HG03280 (cell line): ENCODE measurements at regions not wholly inside any gene's neighbourhood (a gene's known extent, or its start where the extent isn't known, plus 50 kb on each side); places are given as distances from the start of the nearest gene placed in this dataset.
A peak's percentile ranks its signal among the peaks of the same experiment; 100 is the strongest.
"Not testable (repeated sequence)": the region's sequence is repeated elsewhere in the genome, so short reads cannot be mapped to it uniquely, and the experiment has no call there.

Experiments used
- ATAC-seq: cut with Tn5 transposase; IDR thresholded peaks from one replicate; pipeline ENCODE4 v1.9.1; 2021; ENCODE audit warnings: mild to moderate bottlenecking, moderate library complexity; ENCODE audit not compliant: unreplicated experiment

GRCh38 chr7:32658034-32658433, 162.7 kb downstream of the AVL9 start:
- no peak for ATAC-seq

- ATAC-seq: not testable (repeated sequence)
Measured at GRCh38 chr7:32654549-32654948, 159.3 kb downstream of the AVL9 start.

- not testable (repeated sequence) for ATAC-seq
Measured at GRCh38 chr7:32650356-32650755, 155.1 kb downstream of the AVL9 start.

GRCh38 chr7:32648408-32649156, 153.3 kb downstream of the AVL9 start:
- no peak for ATAC-seq

GRCh38 chr7:32645255-32645654, 150.0 kb downstream of the AVL9 start:
- not testable (repeated sequence) for ATAC-seq

- no peak for ATAC-seq
Measured at GRCh38 chr7:32643194-32643593, 147.9 kb downstream of the AVL9 start.

- peak; percentile 26 for ATAC-seq
Measured at GRCh38 chr7:32639122-32639521, 143.8 kb downstream of the AVL9 start.

- ATAC-seq: peak; percentile 93
Measured at GRCh38 chr7:32638479-32639121, 143.3 kb downstream of the AVL9 start.
